Kidney (tissue), 13 donors: ENCODE measurements at regions not wholly inside any gene's neighbourhood (a gene's known extent, or its start where the extent isn't known, plus 50 kb on each side); places are given as distances from the start of the nearest gene placed in this dataset.

Source experiments
- DNase-seq, 5 donors: peaks; one replicate each; pipeline ENCODE4 v3.0.0-alpha.2; 2013 to 2020
- FAIRE-seq: peaks from 2 replicates; lab custom pipeline; 2012; peaks lifted over from hg19 to GRCh38; lab: Jason Lieb, UNC
- H3K27ac ChIP-seq, 2 donors: one replicate each; pipeline ENCODE4 v1.7.0; 2013; ENCODE audit warnings: low read depth in 2 of 2, low read length in 2 of 2, inconsistent platforms in 1 of 2
- H3K27me3 ChIP-seq: one replicate; pipeline ENCODE4 v1.7.1; 2013; ENCODE audit warnings: low read length, inconsistent platforms; ENCODE audit not compliant: control insufficient read depth, insufficient read depth
- H3K36me3 ChIP-seq, 3 donors: one replicate each; pipeline versions ENCODE4 v1.7.0 to v1.7.1; 2013; ENCODE audit warnings: low read length in 3 of 3, control low read depth in 1 of 3, inconsistent platforms in 1 of 3; ENCODE audit not compliant: insufficient read depth in 3 of 3, control insufficient read depth in 2 of 3
- H3K4me1 ChIP-seq, 3 donors: one replicate each; pipeline versions ENCODE4 v1.7.0 to v1.7.1; 2013; ENCODE audit warnings: low read length in 3 of 3, inconsistent platforms in 1 of 3, low read depth in 1 of 3; ENCODE audit not compliant: control insufficient read depth in 2 of 3, insufficient read depth in 2 of 3
- H3K4me3 ChIP-seq, 3 donors: one replicate each; pipeline versions ENCODE4 v1.7.0 to v1.8.1; 2013; ENCODE audit warnings: low read length in 3 of 3, control low read depth in 1 of 3, inconsistent platforms in 1 of 3
- H3K9ac ChIP-seq, 3 donors: one replicate each; pipeline versions ENCODE4 v1.7.0 to v1.7.1; 2013; ENCODE audit warnings: low read length in 3 of 3, control low read depth in 1 of 3, inconsistent platforms in 1 of 3
- H3K9me3 ChIP-seq, 3 donors: one replicate each; pipeline versions ENCODE4 v1.7.0 to v1.7.1; 2013; ENCODE audit warnings: low read length in 3 of 3, control low read depth in 1 of 3, inconsistent platforms in 1 of 3; ENCODE audit not compliant: control insufficient read depth in 2 of 3, insufficient read depth in 1 of 3
- intact Hi-C: fragments of 100-400 bp; cut with DNase I; formaldehyde crosslinking; loops from one replicate; pipeline ENCODE4 v1.11.1; 2022
- TF ChIP-seq, protein P1 (sequence below): IDR thresholded peaks from 3 replicates; pipeline ENCODE4 v1.5.1; 2012; ENCODE audit warnings: mild to moderate bottlenecking, moderate library complexity, borderline replicate concordance; ENCODE audit not compliant: insufficient read depth; ENCODE audit errors: extremely low read depth
- donor health status: control.
- donor health status: control.
- donor health status: control.
- donor health status: control.
- donor health status: control.
- donor health status: DM: yes; HTN: yes; CAD: no.
- donor health status: Normal renal cell carcinoma (clear cell type).

DNA sequence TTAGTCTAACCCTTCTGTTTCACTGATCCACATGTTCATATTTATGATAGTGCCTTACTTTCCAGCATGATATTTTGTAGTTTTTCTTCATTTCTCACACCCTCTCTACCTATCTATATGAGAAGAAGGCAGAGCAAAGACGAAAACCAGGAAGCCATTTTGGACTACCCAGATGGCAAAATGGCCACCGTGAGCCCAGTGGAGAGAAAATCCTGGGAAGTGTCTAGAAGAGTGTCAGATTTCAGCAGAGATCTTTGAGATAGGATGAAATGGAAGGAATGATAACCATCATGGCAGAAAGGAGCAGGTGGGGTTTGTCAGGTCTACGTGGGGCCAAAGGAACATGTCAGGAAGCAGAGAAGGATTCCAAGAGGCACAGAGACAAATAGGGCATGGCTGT, 84.0 kb upstream of the MYCN start:
- H3K36me3 ChIP-seq, result no peaks in the 10 kb centered on the region
- no peak overlapping the region for H3K9ac ChIP-seq
- DNase-seq (no peak), FAIRE-seq (no peak)
- no peak overlapping the region for H3K27ac ChIP-seq
- intact Hi-C loops, result no loop called here
- H3K4me3 ChIP-seq, result no peak overlapping the region
- H3K9me3 ChIP-seq, result no peaks in the 10 kb centered on the region
- no peaks in the 10 kb centered on the region for H3K4me1 ChIP-seq
- TF ChIP-seq, protein P1, sequence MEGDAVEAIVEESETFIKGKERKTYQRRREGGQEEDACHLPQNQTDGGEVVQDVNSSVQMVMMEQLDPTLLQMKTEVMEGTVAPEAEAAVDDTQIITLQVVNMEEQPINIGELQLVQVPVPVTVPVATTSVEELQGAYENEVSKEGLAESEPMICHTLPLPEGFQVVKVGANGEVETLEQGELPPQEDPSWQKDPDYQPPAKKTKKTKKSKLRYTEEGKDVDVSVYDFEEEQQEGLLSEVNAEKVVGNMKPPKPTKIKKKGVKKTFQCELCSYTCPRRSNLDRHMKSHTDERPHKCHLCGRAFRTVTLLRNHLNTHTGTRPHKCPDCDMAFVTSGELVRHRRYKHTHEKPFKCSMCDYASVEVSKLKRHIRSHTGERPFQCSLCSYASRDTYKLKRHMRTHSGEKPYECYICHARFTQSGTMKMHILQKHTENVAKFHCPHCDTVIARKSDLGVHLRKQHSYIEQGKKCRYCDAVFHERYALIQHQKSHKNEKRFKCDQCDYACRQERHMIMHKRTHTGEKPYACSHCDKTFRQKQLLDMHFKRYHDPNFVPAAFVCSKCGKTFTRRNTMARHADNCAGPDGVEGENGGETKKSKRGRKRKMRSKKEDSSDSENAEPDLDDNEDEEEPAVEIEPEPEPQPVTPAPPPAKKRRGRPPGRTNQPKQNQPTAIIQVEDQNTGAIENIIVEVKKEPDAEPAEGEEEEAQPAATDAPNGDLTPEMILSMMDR, result no peak
- H3K27me3 ChIP-seq, result no peaks in the 10 kb centered on the region

DNA sequence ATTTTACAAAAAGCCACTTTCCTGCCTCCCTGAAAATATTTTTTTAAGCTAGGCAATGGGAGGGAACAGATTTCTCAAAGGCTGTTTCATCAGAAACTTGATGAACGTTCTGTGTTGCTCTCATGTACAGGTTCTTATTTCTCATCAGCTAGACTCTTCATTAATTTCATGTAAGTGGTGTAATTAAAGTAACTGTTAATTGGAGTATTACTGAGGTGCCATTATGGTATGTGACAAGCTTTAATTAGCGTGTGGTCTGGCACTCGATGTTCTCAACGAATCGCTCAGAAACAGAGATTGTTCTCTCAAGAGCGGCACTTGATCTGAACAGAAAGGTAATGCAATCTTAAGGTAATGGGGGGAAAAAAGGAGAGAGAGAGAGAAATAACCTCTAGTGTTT, 81.9 kb upstream of the MYCN start:
- H3K27me3 ChIP-seq, result no peaks in the 10 kb centered on the region
- TF ChIP-seq, protein P1, result no peak
- DNase-seq (no peak), FAIRE-seq (no peak)
- no peak overlapping the region for H3K9ac ChIP-seq
- intact Hi-C loops, result no loop called here
- H3K4me1 ChIP-seq, result no peaks in the 10 kb centered on the region
- no peaks in the 10 kb centered on the region for H3K9me3 ChIP-seq
- H3K27ac ChIP-seq, result no peak overlapping the region
- no peaks in the 10 kb centered on the region for H3K36me3 ChIP-seq
- no peak overlapping the region for H3K4me3 ChIP-seq

DNA sequence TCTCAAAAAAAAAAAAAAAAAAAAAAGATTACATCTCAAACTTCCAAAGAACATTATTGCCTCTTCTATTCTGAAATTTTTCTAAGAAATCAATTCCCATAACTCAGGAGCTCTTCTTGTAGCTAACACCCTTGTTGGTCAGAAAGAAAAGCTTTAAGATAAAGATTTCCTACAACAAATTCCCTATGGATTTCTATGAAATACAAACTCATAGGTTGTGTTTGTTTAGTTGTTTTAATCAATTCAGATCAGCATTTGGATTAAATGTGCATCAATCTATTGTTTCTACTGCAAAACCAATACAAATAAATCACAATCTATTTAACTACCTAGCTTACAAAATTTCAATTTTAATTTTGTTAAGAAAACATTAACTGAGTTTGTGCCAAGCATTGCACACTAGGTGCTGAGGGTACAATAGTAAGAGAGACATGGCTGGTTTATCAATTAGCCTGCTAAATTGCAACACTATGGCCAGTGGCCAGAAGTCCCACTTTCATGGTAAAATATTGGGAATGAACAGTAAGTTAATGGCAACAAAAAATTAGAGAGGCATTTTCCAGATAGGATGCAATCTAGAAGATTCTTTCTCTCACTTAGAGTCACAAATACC, 80.2 kb upstream of the MYCN start:
- intact Hi-C loops, result no loop called here
- Histone ChIP-seq H3K4me1 (no peaks in the 10 kb centered on the region), H3K4me3 (no peak overlapping the region), H3K9ac (no peak overlapping the region), H3K36me3 (no peaks in the 10 kb centered on the region), H3K27ac (no peak overlapping the region), H3K27me3 (no peaks in the 10 kb centered on the region), H3K9me3 (no peaks in the 10 kb centered on the region)
- no peak for DNase-seq
- TF ChIP-seq, protein P1, result no peak
- FAIRE-seq, result no peak

DNA sequence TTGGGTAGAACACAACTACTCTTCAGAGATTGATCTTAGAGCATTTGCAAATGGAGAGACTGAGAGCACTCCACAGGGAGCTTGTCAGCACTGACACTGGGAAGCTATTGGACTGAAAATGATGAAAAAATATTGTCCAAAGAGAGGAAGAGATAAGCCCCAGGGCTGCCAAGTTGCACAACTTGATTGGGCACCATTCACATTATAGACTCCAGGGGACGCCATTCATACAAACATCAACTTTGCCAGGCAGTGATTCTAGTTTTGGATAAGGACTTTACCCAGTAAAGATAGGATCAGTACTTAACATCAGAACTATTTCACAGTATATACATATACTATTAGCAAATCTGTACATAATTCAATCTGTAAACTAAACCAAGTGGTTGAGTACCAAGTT, 79.6 kb upstream of the MYCN start:
- Histone ChIP-seq H3K9me3 (no peaks in the 10 kb centered on the region), H3K27ac (no peak overlapping the region), H3K4me3 (no peak overlapping the region), H3K4me1 (no peaks in the 10 kb centered on the region), H3K27me3 (no peaks in the 10 kb centered on the region), H3K9ac (no peak overlapping the region), H3K36me3 (no peaks in the 10 kb centered on the region)
- DNase-seq (no peak), FAIRE-seq (no peak)
- intact Hi-C loops, result no loop called here
- TF ChIP-seq, protein P1, result no peak
